Neural cell (in vitro differentiated cells): ENCODE measurements at regions not wholly inside any gene's neighbourhood (a gene's known extent, or its start where the extent isn't known, plus 50 kb on each side); places are given as distances from the start of the nearest gene placed in this dataset.

ENCODE experiments used
- EP300 ChIP-seq: fragments of 450-650 bp; conservative IDR thresholded peaks from 2 replicates; pipeline ENCODE4 v1.6.1; 2014; ENCODE audit warnings: antibody characterized with exemption, mild to moderate bottlenecking, moderate library complexity; ENCODE audit not compliant: poor library complexity, severe bottlenecking
- EZH2 ChIP-seq: fragments of 200-600, 300-800 bp; shearing (Covaris generic), sonication (generic); IDR thresholded peaks from 2 replicates; pipeline ENCODE4 v1.6.1; 2014; ENCODE audit warnings: antibody characterized with exemption, low read length, borderline replicate concordance, mild to moderate bottlenecking; ENCODE audit not compliant: insufficient read depth, poor library complexity, severe bottlenecking
- MXI1 ChIP-seq: fragments of 450-650 bp; conservative IDR thresholded peaks from 2 replicates; pipeline ENCODE4 v1.6.1; 2014; ENCODE audit warnings: antibody characterized with exemption, mild to moderate bottlenecking; ENCODE audit not compliant: poor library complexity, severe bottlenecking
- POLR2AphosphoS5 ChIP-seq: IDR thresholded peaks from 2 replicates; pipeline ENCODE4 v1.6.1; 2012
- RAD21 ChIP-seq: fragments of 450-650 bp; conservative IDR thresholded peaks from 2 replicates; pipeline ENCODE4 v1.6.1; 2014; ENCODE audit warnings: antibody characterized with exemption, mild to moderate bottlenecking, moderate library complexity
- SMC3 ChIP-seq: fragments of 450-650 bp; conservative IDR thresholded peaks from 2 replicates; pipeline ENCODE4 v1.6.1; 2014; ENCODE audit warnings: antibody characterized with exemption, mild to moderate bottlenecking, moderate library complexity; ENCODE audit not compliant: poor library complexity
- TAF1 ChIP-seq: IDR thresholded peaks from 2 replicates; pipeline ENCODE4 v1.6.1; 2012; ENCODE audit warnings: low read depth
- TF ChIP-seq, protein P1 (sequence below): fragments of 450-650 bp; IDR thresholded peaks from 2 replicates; pipeline ENCODE4 v1.5.1; 2014; ENCODE audit warnings: antibody characterized with exemption, mild to moderate bottlenecking, moderate library complexity; ENCODE audit not compliant: poor library complexity, severe bottlenecking
- TF ChIP-seq, protein P2 (sequence below): IDR thresholded peaks from 2 replicates; pipeline ENCODE4 v1.6.1; 2012; ENCODE audit warnings: borderline replicate concordance

DNA sequence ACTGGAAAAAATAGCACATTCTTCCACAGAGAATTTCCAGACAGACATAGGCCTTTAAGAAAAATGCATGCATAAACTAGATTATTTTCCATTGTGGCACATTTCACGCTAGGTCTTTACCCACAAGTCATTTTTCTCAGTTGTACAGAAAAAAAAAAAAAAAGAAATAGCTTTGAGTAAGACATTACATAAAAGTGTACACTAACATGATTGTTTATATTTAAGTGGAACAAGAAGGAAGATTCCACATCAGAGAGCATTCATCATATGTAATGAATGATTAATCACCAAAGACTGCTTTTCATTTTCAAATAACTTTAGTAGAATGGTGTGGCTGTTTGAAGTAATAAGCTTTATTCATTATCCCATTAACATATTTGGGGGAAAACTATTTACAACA is 1270.2 kb upstream of the AGA start:
- TF ChIP-seq TAF1, result no peak
- TF ChIP-seq, protein P1, sequence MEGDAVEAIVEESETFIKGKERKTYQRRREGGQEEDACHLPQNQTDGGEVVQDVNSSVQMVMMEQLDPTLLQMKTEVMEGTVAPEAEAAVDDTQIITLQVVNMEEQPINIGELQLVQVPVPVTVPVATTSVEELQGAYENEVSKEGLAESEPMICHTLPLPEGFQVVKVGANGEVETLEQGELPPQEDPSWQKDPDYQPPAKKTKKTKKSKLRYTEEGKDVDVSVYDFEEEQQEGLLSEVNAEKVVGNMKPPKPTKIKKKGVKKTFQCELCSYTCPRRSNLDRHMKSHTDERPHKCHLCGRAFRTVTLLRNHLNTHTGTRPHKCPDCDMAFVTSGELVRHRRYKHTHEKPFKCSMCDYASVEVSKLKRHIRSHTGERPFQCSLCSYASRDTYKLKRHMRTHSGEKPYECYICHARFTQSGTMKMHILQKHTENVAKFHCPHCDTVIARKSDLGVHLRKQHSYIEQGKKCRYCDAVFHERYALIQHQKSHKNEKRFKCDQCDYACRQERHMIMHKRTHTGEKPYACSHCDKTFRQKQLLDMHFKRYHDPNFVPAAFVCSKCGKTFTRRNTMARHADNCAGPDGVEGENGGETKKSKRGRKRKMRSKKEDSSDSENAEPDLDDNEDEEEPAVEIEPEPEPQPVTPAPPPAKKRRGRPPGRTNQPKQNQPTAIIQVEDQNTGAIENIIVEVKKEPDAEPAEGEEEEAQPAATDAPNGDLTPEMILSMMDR, result no peak
- no peak for TF ChIP-seq SMC3
- TF ChIP-seq EZH2, result no peak
- TF ChIP-seq, protein P2, sequence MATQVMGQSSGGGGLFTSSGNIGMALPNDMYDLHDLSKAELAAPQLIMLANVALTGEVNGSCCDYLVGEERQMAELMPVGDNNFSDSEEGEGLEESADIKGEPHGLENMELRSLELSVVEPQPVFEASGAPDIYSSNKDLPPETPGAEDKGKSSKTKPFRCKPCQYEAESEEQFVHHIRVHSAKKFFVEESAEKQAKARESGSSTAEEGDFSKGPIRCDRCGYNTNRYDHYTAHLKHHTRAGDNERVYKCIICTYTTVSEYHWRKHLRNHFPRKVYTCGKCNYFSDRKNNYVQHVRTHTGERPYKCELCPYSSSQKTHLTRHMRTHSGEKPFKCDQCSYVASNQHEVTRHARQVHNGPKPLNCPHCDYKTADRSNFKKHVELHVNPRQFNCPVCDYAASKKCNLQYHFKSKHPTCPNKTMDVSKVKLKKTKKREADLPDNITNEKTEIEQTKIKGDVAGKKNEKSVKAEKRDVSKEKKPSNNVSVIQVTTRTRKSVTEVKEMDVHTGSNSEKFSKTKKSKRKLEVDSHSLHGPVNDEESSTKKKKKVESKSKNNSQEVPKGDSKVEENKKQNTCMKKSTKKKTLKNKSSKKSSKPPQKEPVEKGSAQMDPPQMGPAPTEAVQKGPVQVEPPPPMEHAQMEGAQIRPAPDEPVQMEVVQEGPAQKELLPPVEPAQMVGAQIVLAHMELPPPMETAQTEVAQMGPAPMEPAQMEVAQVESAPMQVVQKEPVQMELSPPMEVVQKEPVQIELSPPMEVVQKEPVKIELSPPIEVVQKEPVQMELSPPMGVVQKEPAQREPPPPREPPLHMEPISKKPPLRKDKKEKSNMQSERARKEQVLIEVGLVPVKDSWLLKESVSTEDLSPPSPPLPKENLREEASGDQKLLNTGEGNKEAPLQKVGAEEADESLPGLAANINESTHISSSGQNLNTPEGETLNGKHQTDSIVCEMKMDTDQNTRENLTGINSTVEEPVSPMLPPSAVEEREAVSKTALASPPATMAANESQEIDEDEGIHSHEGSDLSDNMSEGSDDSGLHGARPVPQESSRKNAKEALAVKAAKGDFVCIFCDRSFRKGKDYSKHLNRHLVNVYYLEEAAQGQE, result no peak
- no peak for TF ChIP-seq POLR2AphosphoS5
- no peak for TF ChIP-seq RAD21
- no peak for TF ChIP-seq MXI1
- TF ChIP-seq EP300, result no peak
